ENCODE measurements at regions not wholly inside any gene's neighbourhood (a gene's known extent, or its start where the extent isn't known, plus 50 kb on each side); places are given as distances from the start of the nearest gene placed in this dataset.
A peak's percentile ranks its signal among the peaks of the same experiment; 100 is the strongest.

DNA sequence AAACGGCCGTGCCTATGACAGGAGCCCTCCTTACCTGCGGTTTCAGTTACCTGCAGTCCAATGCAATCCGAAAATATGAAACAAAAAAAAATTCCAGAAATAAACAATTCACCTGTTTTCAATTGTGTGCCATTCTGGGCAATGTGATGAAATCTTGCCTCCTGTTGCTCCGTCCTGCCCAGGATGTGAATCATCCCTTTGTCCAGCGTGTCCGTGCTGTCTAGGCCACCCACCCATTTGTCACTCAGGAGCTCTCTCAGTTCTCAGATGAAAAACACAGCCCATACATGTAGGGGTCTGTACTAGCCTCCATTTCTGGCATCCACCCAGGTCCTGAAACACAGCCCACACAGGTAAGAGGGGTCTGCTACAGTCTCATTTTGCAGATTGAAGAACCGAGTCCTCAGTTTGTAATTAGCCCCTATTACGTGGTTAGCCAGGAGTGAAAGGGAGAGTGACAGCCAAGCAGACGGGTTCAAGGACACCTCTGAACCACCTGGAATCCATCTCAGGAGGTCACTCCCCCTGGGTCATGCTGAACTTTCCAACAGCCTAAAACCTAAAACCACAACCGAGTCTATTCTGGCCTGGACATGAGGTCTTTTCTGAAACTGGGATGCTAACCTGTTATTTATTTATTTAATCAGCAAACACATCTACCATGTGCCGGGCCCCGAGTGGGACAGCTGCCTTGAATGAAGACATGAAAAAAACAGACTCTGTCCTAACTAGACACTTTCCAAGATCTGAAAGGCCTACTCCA, 317.2 kb downstream of the SHANK2 start:
- Histone ChIP-seq H3K27ac (ENCODE audit: low read depth in 2 of 2, low read length in 1 of 2) (no peak overlapping the region), H3K27me3 (ENCODE audit: insufficient read depth) (no peaks in the 10 kb centered on the region), H3K9me3 (no peaks in the 10 kb centered on the region), H3K79me2 (ENCODE audit: insufficient read depth) (no peaks in the 10 kb centered on the region), H4K20me1 (ENCODE audit: insufficient read depth) (no peaks in the 10 kb centered on the region), H3K9me2 (no peaks in the 10 kb centered on the region), H3K4me1 (ENCODE audit: control insufficient read depth in 1 of 2, insufficient read depth in 2 of 2, low read depth in 1 of 2, low read length in 1 of 2) (no peaks in the 10 kb centered on the region), H3F3A (replicated peaks; ENCODE audit: insufficient read depth) (no peaks in the 10 kb centered on the region), H2AFZ (ENCODE audit: low read depth) (no peak overlapping the region), H3K4me3 (ENCODE audit: low read depth in 2 of 2, low read length in 1 of 2) (no peak overlapping the region), H3K36me3 (replicated peaks in 1 of 2; ENCODE audit: control insufficient read depth in 1 of 2, insufficient read depth in 2 of 2, low read length in 1 of 2) (no peaks in the 10 kb centered on the region), H3K9ac (no peak overlapping the region), H3K4me2 (no peak overlapping the region)
- ChIA-PET POLR2A (no interaction called here), CTCF (no interaction called here)
- no peak for DNase-seq
- WGBS (ENCODE audit: low lambda C conversion rate), result 42% methylated on average over 12 of the region's 13 CpGs
- TF ChIP-seq, protein P1, sequence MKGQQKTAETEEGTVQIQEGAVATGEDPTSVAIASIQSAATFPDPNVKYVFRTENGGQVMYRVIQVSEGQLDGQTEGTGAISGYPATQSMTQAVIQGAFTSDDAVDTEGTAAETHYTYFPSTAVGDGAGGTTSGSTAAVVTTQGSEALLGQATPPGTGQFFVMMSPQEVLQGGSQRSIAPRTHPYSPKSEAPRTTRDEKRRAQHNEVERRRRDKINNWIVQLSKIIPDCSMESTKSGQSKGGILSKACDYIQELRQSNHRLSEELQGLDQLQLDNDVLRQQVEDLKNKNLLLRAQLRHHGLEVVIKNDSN (IDR thresholded peaks at IDR 0.05; ENCODE audit: borderline replicate concordance, low read depth), result no peak
- TF ChIP-seq POLR2AphosphoS5 (IDR thresholded peaks at IDR 0.05; ENCODE audit: low read depth, low read length) (no peak), TCF12 (IDR thresholded peaks at IDR 0.05) (no peak), TAF1 (IDR thresholded peaks at IDR 0.05; ENCODE audit: borderline replicate concordance, low read depth, low read length) (no peak), CHD2 (IDR thresholded peaks at IDR 0.05; ENCODE audit: low read length, partially characterized antibody) (no peak), RXRA (IDR thresholded peaks at IDR 0.05; ENCODE audit: borderline replicate concordance, low read depth) (no peak), JUND (IDR thresholded peaks at IDR 0.05) (no peak), FOXJ3 (CRISPR knock-in tag; IDR thresholded peaks at IDR 0.05) (no peak)

DNA sequence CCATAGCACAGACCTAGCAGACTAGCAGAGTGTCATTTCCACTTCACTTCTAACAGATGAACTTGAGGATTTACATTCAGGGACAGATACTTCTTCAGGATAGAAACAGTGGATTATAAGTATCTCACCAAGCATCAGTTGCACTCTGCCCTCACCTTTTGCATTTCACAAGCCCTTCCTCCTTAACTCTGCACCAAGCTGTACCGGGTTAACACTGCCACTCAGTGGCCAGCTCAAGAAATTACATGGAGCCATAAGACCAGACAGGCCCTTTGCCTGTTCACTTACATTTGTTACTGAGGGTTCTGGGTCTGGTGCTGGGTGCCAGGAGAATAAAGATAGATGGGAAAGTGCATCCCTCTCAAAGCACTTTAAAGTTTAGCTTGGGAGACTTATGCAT, 309.8 kb downstream of the SHANK2 start:
- H2AFZ ChIP-seq (ENCODE audit: low read depth), result no peak overlapping the region
- ChIA-PET POLR2A (no interaction called here), CTCF (interaction anchor here (1.3 kb wide), 1 partner anchor 9 kb away, joined by 3 read pairs; no protein-coding TSS in a partner anchor)
- TF ChIP-seq, protein P2, sequence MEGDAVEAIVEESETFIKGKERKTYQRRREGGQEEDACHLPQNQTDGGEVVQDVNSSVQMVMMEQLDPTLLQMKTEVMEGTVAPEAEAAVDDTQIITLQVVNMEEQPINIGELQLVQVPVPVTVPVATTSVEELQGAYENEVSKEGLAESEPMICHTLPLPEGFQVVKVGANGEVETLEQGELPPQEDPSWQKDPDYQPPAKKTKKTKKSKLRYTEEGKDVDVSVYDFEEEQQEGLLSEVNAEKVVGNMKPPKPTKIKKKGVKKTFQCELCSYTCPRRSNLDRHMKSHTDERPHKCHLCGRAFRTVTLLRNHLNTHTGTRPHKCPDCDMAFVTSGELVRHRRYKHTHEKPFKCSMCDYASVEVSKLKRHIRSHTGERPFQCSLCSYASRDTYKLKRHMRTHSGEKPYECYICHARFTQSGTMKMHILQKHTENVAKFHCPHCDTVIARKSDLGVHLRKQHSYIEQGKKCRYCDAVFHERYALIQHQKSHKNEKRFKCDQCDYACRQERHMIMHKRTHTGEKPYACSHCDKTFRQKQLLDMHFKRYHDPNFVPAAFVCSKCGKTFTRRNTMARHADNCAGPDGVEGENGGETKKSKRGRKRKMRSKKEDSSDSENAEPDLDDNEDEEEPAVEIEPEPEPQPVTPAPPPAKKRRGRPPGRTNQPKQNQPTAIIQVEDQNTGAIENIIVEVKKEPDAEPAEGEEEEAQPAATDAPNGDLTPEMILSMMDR (IDR thresholded peaks at IDR 0.05), result peak; percentile 50
- no peak for TF ChIP-seq SMC3 (IDR thresholded peaks at IDR 0.05; ENCODE audit: low read depth, low read length)
- TF ChIP-seq RAD21 (IDR thresholded peaks at IDR 0.05; ENCODE audit: low read length), result peak; percentile 18; the same call in 1 of the 2 replicates
- no peak for TF ChIP-seq GABPA (IDR thresholded peaks at IDR 0.05; ENCODE audit: low read depth)
- TF ChIP-seq REST (IDR thresholded peaks at IDR 0.05; ENCODE audit: low read depth, low read length), result no peak
- no peak for TF ChIP-seq RFX5 (IDR thresholded peaks at IDR 0.05; ENCODE audit: low read length)
- no peak for TF ChIP-seq FOSL2 (IDR thresholded peaks at IDR 0.05; ENCODE audit: borderline replicate concordance, low read depth)
- TF ChIP-seq, protein P3, sequence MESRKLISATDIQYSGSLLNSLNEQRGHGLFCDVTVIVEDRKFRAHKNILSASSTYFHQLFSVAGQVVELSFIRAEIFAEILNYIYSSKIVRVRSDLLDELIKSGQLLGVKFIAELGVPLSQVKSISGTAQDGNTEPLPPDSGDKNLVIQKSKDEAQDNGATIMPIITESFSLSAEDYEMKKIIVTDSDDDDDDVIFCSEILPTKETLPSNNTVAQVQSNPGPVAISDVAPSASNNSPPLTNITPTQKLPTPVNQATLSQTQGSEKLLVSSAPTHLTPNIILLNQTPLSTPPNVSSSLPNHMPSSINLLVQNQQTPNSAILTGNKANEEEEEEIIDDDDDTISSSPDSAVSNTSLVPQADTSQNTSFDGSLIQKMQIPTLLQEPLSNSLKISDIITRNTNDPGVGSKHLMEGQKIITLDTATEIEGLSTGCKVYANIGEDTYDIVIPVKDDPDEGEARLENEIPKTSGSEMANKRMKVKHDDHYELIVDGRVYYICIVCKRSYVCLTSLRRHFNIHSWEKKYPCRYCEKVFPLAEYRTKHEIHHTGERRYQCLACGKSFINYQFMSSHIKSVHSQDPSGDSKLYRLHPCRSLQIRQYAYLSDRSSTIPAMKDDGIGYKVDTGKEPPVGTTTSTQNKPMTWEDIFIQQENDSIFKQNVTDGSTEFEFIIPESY (IDR thresholded peaks at IDR 0.05; ENCODE audit: borderline replicate concordance, low read depth), result no peak
- no peak for TF ChIP-seq SIN3A (IDR thresholded peaks at IDR 0.05; ENCODE audit: borderline replicate concordance, low read depth, low read length)
- no peaks in the 10 kb centered on the region for H3K9me3 ChIP-seq
- H3F3A ChIP-seq (replicated peaks; ENCODE audit: insufficient read depth), result no peaks in the 10 kb centered on the region
- no peak overlapping the region for H3K4me3 ChIP-seq (ENCODE audit: low read depth in 2 of 2, low read length in 1 of 2)
- no peak overlapping the region for H3K4me2 ChIP-seq
- no peaks in the 10 kb centered on the region for H3K27me3 ChIP-seq (ENCODE audit: insufficient read depth)
- H3K79me2 ChIP-seq (ENCODE audit: insufficient read depth), result no peaks in the 10 kb centered on the region
- no peaks in the 10 kb centered on the region for H4K20me1 ChIP-seq (ENCODE audit: insufficient read depth)
- no peaks in the 10 kb centered on the region for H3K4me1 ChIP-seq (ENCODE audit: control insufficient read depth in 1 of 2, insufficient read depth in 2 of 2, low read depth in 1 of 2, low read length in 1 of 2)
- DNase-seq, result no peak
- no peaks in the 10 kb centered on the region for H3K9me2 ChIP-seq
- no peak overlapping the region for H3K9ac ChIP-seq
- H3K36me3 ChIP-seq (replicated peaks in 1 of 2; ENCODE audit: control insufficient read depth in 1 of 2, insufficient read depth in 2 of 2, low read length in 1 of 2), result no peaks in the 10 kb centered on the region
- 38% methylated on average over 1 of the region's 1 CpG for WGBS (ENCODE audit: low lambda C conversion rate)
- no peak overlapping the region for H3K27ac ChIP-seq (ENCODE audit: low read depth in 2 of 2, low read length in 1 of 2)

Measured in SK-N-SH (cell line).